KMS-11 (cell line): ENCODE measurements at regions not wholly inside any gene's neighbourhood (a gene's known extent, or its start where the extent isn't known, plus 50 kb on each side); places are given as distances from the start of the nearest gene placed in this dataset.

Experiments
- H2AFZ ChIP-seq: fragments of 200-600 bp; sonication (generic); 2 replicates; pipeline ENCODE4 v1.6.1; 2016; ENCODE audit warnings: antibody characterized with exemption, mixed run types, low read depth
- H3K27ac ChIP-seq: fragments of 200-600 bp; sonication (generic); 2 replicates; pipeline ENCODE4 v1.6.1; 2016; ENCODE audit warnings: mild to moderate bottlenecking, mixed run types
- H3K27me3 ChIP-seq: fragments of 200-600 bp; sonication (generic); 2 replicates; pipeline ENCODE4 v1.6.1; 2017; ENCODE audit warnings: mild to moderate bottlenecking, low read depth, mixed run types, moderate library complexity; ENCODE audit not compliant: insufficient read depth
- H3K36me3 ChIP-seq: fragments of 200-600 bp; sonication (generic); 2 replicates; pipeline ENCODE4 v1.6.1; 2017; ENCODE audit warnings: mild to moderate bottlenecking, mixed run types; ENCODE audit not compliant: insufficient read depth
- H3K4me1 ChIP-seq: fragments of 200-600 bp; sonication (generic); 2 replicates; pipeline ENCODE4 v1.6.1; 2016; ENCODE audit warnings: mild to moderate bottlenecking, low read depth, mixed run types; ENCODE audit not compliant: poor library complexity, severe bottlenecking
- H3K4me2 ChIP-seq: fragments of 200-600 bp; sonication (generic); 2 replicates; pipeline ENCODE4 v1.7.0; 2016; ENCODE audit warnings: mild to moderate bottlenecking, mixed run types
- H3K4me3 ChIP-seq: fragments of 200-600 bp; sonication (generic); IDR thresholded peaks from 2 replicates; pipeline ENCODE4 v1.6.1; 2017; ENCODE audit warnings: low read depth, low read length, mixed read lengths; ENCODE audit not compliant: insufficient read depth
- H3K79me2 ChIP-seq: fragments of 200-600 bp; sonication (generic); 2 replicates; pipeline ENCODE4 v1.6.1; 2016; ENCODE audit warnings: low read depth, mixed run types; ENCODE audit not compliant: insufficient read depth
- H3K9ac ChIP-seq: fragments of 200-600 bp; sonication (generic); 2 replicates; pipeline ENCODE4 v1.6.1; 2016; ENCODE audit warnings: mild to moderate bottlenecking, mixed run types
- H4K20me1 ChIP-seq: fragments of 200-600 bp; sonication (generic); 2 replicates; pipeline ENCODE4 v1.6.1; 2016; ENCODE audit warnings: mild to moderate bottlenecking, mixed run types; ENCODE audit not compliant: insufficient read depth
- CTCF ChIP-seq: fragments of 200-600 bp; sonication (generic); conservative IDR thresholded peaks from 2 replicates; pipeline ENCODE4 v1.6.1; 2017; ENCODE audit warnings: low read depth, mild to moderate bottlenecking, antibody characterized with exemption, low read length, moderate library complexity, mixed read lengths

GRCh38 chr5:112569596-112569995 lies 150.5 kb upstream of the EPB41L4A start:
- H3K4me1 ChIP-seq = no peaks in the 10 kb centered on the region
- no peak overlapping the region for H3K4me2 ChIP-seq
- no peak for TF ChIP-seq CTCF

GRCh38 chr5:112570708-112571444 lies 151.8 kb upstream of the EPB41L4A start:
- no peak for TF ChIP-seq CTCF
- H3K79me2 ChIP-seq = no peaks in the 10 kb centered on the region
- no peak overlapping the region for H3K27ac ChIP-seq
- H3K4me3 ChIP-seq = no peak overlapping the region
- no peaks in the 10 kb centered on the region for H4K20me1 ChIP-seq
- no peaks in the 10 kb centered on the region for H3K27me3 ChIP-seq
- no peak overlapping the region for H3K4me2 ChIP-seq
- H3K36me3 ChIP-seq = no peaks in the 10 kb centered on the region
- H3K4me1 ChIP-seq = no peaks in the 10 kb centered on the region
- no peak overlapping the region for H3K9ac ChIP-seq
- H2AFZ ChIP-seq = no peak overlapping the region

More at GRCh38 chr5:112569596-112569995, 150.5 kb upstream of the EPB41L4A start:
- Histone ChIP-seq H3K27me3 (no peaks in the 10 kb centered on the region), H3K27ac (no peak overlapping the region), H3K4me3 (no peak overlapping the region), H2AFZ (no peak overlapping the region), H3K36me3 (no peaks in the 10 kb centered on the region), H3K79me2 (no peaks in the 10 kb centered on the region), H3K9ac (no peak overlapping the region), H4K20me1 (no peaks in the 10 kb centered on the region)

- H3K27me3 ChIP-seq = no peaks in the 10 kb centered on the region
- no peak overlapping the region for H3K4me3 ChIP-seq
- no peaks in the 10 kb centered on the region for H4K20me1 ChIP-seq
Observed at GRCh38 chr5:112573441-112573840, 154.4 kb upstream of the EPB41L4A start.

GRCh38 chr5:112574536-112574935 lies 155.5 kb upstream of the EPB41L4A start:
- H2AFZ ChIP-seq = no peak overlapping the region
- no peaks in the 10 kb centered on the region for H3K4me1 ChIP-seq
- H3K4me2 ChIP-seq = no peak overlapping the region
- no peak overlapping the region for H3K4me3 ChIP-seq
- H3K79me2 ChIP-seq = no peaks in the 10 kb centered on the region
- no peaks in the 10 kb centered on the region for H3K27me3 ChIP-seq
- no peak overlapping the region for H3K27ac ChIP-seq
- no peak overlapping the region for H3K9ac ChIP-seq
- no peaks in the 10 kb centered on the region for H3K36me3 ChIP-seq
- H4K20me1 ChIP-seq = no peaks in the 10 kb centered on the region
- TF ChIP-seq CTCF = no peak

More at GRCh38 chr5:112573441-112573840, 154.4 kb upstream of the EPB41L4A start:
- TF ChIP-seq CTCF = no peak
- no peaks in the 10 kb centered on the region for H3K79me2 ChIP-seq
- no peaks in the 10 kb centered on the region for H3K4me1 ChIP-seq
- no peak overlapping the region for H3K9ac ChIP-seq
- H3K27ac ChIP-seq = no peak overlapping the region
- no peak overlapping the region for H2AFZ ChIP-seq
- H3K36me3 ChIP-seq = no peaks in the 10 kb centered on the region
- H3K4me2 ChIP-seq = no peak overlapping the region
